ENCODE measurements at regions not wholly inside any gene's neighbourhood (a gene's known extent, or its start where the extent isn't known, plus 50 kb on each side); places are given as distances from the start of the nearest gene placed in this dataset.

GRCh38 chr5:26434688-26435087 lies 603.7 kb downstream of the CDH9 start:
- CTCF ChIA-PET, result no interaction called here
- H3K4me1 Mint-ChIP-seq (ENCODE audit: low read depth, unreplicated experiment), result no peaks in the 10 kb centered on the region
- TF ChIP-seq, protein P1, sequence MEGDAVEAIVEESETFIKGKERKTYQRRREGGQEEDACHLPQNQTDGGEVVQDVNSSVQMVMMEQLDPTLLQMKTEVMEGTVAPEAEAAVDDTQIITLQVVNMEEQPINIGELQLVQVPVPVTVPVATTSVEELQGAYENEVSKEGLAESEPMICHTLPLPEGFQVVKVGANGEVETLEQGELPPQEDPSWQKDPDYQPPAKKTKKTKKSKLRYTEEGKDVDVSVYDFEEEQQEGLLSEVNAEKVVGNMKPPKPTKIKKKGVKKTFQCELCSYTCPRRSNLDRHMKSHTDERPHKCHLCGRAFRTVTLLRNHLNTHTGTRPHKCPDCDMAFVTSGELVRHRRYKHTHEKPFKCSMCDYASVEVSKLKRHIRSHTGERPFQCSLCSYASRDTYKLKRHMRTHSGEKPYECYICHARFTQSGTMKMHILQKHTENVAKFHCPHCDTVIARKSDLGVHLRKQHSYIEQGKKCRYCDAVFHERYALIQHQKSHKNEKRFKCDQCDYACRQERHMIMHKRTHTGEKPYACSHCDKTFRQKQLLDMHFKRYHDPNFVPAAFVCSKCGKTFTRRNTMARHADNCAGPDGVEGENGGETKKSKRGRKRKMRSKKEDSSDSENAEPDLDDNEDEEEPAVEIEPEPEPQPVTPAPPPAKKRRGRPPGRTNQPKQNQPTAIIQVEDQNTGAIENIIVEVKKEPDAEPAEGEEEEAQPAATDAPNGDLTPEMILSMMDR (IDR thresholded peaks at IDR 0.05; ENCODE audit: unreplicated experiment), result no peak
- no peaks in the 10 kb centered on the region for H3K36me3 Mint-ChIP-seq (ENCODE audit: insufficient read depth, unreplicated experiment)
- no peak overlapping the region for H3K27ac Mint-ChIP-seq (ENCODE audit: unreplicated experiment)
- H3K4me3 Mint-ChIP-seq (ENCODE audit: low read depth, unreplicated experiment), result no peak overlapping the region
- H3K9me3 Mint-ChIP-seq (ENCODE audit: low read depth, unreplicated experiment), result peaks cover 6% of the 10 kb centered on the region
- intact Hi-C loops (cut with micrococcal nuclease; ENCODE audit: unreplicated experiment), result no loop called here
- H3K27me3 Mint-ChIP-seq (ENCODE audit: unreplicated experiment), result no peaks in the 10 kb centered on the region
- DNase-seq, result no peak
- no TSS peak for BruUV-seq (replicated peaks)

- CTCF ChIA-PET, result no interaction called here
- Mint-ChIP-seq H3K9me3 (ENCODE audit: low read depth, unreplicated experiment) (peaks cover 6% of the 10 kb centered on the region), H3K27ac (ENCODE audit: unreplicated experiment) (no peak overlapping the region), H3K27me3 (ENCODE audit: unreplicated experiment) (no peaks in the 10 kb centered on the region), H3K4me1 (ENCODE audit: low read depth, unreplicated experiment) (no peaks in the 10 kb centered on the region), H3K36me3 (ENCODE audit: insufficient read depth, unreplicated experiment) (no peaks in the 10 kb centered on the region), H3K4me3 (ENCODE audit: low read depth, unreplicated experiment) (no peak overlapping the region)
- TF ChIP-seq, protein P1 (IDR thresholded peaks at IDR 0.05; ENCODE audit: unreplicated experiment), result no peak
- BruUV-seq (replicated peaks), result no TSS peak
- intact Hi-C loops (cut with micrococcal nuclease; ENCODE audit: unreplicated experiment), result no loop called here
- no peak for DNase-seq
These were observed 606.0 kb downstream of the CDH9 start for GRCh38 chr5:26432386-26432785.

DNA sequence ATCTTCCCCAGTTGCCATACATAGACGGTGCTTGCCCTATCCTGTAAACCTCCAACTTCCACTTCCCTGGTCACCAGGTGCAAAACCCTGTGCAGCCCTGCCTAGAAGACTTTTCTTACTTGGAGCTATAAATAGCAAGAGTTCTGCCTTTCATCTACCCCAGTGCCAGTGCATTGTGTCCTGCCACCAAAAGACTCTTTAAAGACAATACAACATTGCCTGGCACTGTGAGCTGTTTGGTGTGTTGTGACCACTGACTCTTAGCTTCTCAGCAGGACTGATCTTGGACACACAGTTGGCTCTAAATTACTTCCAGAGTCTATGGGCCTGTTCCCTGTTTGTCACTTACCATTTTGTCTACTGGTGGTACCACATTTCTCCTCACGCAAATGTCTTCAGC lies 608.1 kb downstream of the CDH9 start:
- Mint-ChIP-seq H3K36me3 (ENCODE audit: insufficient read depth, unreplicated experiment) (no peaks in the 10 kb centered on the region), H3K27ac (ENCODE audit: unreplicated experiment) (no peak overlapping the region), H3K4me3 (ENCODE audit: low read depth, unreplicated experiment) (no peak overlapping the region), H3K4me1 (ENCODE audit: low read depth, unreplicated experiment) (no peaks in the 10 kb centered on the region), H3K9me3 (ENCODE audit: low read depth, unreplicated experiment) (peaks cover 9% of the 10 kb centered on the region), H3K27me3 (ENCODE audit: unreplicated experiment) (no peaks in the 10 kb centered on the region)
- no peak for DNase-seq
- intact Hi-C loops (cut with micrococcal nuclease; ENCODE audit: unreplicated experiment), result no loop called here
- CTCF ChIA-PET, result no interaction called here
- no TSS peak for BruUV-seq (replicated peaks)
- TF ChIP-seq, protein P1 (IDR thresholded peaks at IDR 0.05; ENCODE audit: unreplicated experiment), result no peak

GRCh38 chr5:26427281-26427680 lies 611.1 kb downstream of the CDH9 start:
- H3K27ac Mint-ChIP-seq (ENCODE audit: unreplicated experiment), result no peak overlapping the region
- no peaks in the 10 kb centered on the region for H3K4me1 Mint-ChIP-seq (ENCODE audit: low read depth, unreplicated experiment)
- H3K27me3 Mint-ChIP-seq (ENCODE audit: unreplicated experiment), result no peaks in the 10 kb centered on the region
- TF ChIP-seq, protein P1 (IDR thresholded peaks at IDR 0.05; ENCODE audit: unreplicated experiment), result no peak
- no peak overlapping the region for H3K4me3 Mint-ChIP-seq (ENCODE audit: low read depth, unreplicated experiment)
- H3K9me3 Mint-ChIP-seq (ENCODE audit: low read depth, unreplicated experiment), result peaks cover 8% of the 10 kb centered on the region
- DNase-seq, result no peak
- no peaks in the 10 kb centered on the region for H3K36me3 Mint-ChIP-seq (ENCODE audit: insufficient read depth, unreplicated experiment)
- intact Hi-C loops (cut with micrococcal nuclease; ENCODE audit: unreplicated experiment), result no loop called here
- BruUV-seq (replicated peaks), result no TSS peak
- CTCF ChIA-PET, result no interaction called here

DNA sequence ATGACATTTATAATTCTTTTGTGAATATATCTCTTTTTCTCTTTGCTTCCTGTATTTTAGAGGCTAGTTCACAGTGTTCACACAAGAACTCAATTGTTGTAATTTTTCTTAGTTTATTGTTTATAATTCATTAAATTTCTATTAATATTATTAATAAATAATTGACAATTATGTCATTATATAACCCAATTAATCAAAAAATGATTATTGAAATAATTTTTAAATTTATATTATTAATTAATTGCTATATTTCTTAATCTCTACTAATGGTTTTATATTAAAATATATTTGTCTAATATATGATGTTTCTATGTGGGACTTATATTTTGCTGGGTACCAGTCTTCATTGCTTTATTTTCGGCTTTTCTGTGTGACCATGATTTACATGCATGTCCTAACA lies 618.4 kb downstream of the CDH9 start:
- Mint-ChIP-seq H3K4me1 (ENCODE audit: low read depth, unreplicated experiment) (no peaks in the 10 kb centered on the region), H3K4me3 (ENCODE audit: low read depth, unreplicated experiment) (no peak overlapping the region), H3K27ac (ENCODE audit: unreplicated experiment) (no peak overlapping the region), H3K9me3 (ENCODE audit: low read depth, unreplicated experiment) (peaks cover 5% of the 10 kb centered on the region), H3K36me3 (ENCODE audit: insufficient read depth, unreplicated experiment) (no peaks in the 10 kb centered on the region), H3K27me3 (ENCODE audit: unreplicated experiment) (no peaks in the 10 kb centered on the region)
- TF ChIP-seq, protein P1 (IDR thresholded peaks at IDR 0.05; ENCODE audit: unreplicated experiment), result no peak
- DNase-seq, result no peak
- no TSS peak for BruUV-seq (replicated peaks)
- CTCF ChIA-PET, result no interaction called here
- intact Hi-C loops (cut with micrococcal nuclease; ENCODE audit: unreplicated experiment), result no loop called here

All from Calu3 (cell line).